ENCODE measurements at regions not wholly inside any gene's neighbourhood (a gene's known extent, or its start where the extent isn't known, plus 50 kb on each side); places are given as distances from the start of the nearest gene placed in this dataset.
A peak's percentile ranks its signal among the peaks of the same experiment; 100 is the strongest.
"Not testable (repeated sequence)": the region's sequence is repeated elsewhere in the genome, so short reads cannot be mapped to it uniquely, and the experiment has no call there.

DNA sequence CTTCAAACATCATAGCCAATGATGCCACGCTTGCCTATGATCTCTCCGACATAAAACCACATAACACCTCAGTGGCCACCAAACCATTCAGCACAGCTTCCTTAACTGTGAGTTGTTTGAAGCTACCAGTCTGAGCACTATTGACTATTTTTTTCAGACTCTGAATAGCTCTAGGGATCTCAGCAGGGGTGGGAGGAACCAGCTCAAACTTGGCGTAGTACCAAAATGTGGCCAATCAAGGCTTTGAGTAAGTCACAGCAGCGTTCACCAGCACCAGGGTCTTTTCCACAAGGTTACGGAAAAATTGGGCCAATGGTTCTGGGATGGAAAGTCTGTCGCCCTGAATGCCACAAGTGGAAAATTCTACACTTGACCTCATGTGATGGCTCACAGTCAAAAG lies 70.6 kb downstream of the SMPDL3A start:
- no peak for DNase-seq

DNA sequence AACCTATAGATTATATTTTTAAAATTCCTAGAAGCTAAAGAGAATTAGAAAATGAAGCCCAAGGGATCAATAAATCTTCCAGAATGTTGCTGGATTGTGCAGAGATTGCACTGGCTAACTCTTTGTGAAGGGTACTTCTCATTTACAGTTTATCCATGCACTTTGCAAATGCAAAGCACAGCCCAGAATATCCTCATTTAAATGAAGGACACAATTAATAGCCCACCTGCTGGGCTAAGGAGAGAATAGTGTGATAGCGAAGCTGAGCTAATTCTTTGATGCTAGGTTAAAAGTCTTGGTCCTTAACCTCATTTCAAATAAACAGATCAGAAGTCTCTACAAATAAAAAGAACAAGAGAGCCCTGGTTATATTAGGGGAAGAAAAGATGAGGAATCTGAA lies 72.5 kb downstream of the SMPDL3A start:
- no peak for DNase-seq

DNA sequence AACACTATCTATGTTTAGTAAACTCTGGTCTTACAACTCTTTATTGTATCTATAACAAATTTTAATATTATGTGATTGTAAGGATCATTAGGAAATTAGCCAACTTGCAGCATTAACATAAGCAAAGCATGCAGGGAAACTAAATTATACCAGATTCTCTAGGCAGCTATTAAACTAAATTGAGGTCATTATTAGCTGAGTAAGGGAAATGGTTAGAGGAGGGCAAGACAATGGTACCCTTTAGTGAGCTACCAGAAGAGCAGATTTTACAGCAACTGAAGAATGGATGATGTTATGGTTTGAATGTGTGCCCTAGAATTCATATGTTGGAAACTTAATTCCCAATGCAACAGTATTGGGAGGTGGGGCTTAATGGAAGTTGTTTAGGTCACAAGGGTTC lies 79.1 kb downstream of the SMPDL3A start:
- no peak for DNase-seq

DNA sequence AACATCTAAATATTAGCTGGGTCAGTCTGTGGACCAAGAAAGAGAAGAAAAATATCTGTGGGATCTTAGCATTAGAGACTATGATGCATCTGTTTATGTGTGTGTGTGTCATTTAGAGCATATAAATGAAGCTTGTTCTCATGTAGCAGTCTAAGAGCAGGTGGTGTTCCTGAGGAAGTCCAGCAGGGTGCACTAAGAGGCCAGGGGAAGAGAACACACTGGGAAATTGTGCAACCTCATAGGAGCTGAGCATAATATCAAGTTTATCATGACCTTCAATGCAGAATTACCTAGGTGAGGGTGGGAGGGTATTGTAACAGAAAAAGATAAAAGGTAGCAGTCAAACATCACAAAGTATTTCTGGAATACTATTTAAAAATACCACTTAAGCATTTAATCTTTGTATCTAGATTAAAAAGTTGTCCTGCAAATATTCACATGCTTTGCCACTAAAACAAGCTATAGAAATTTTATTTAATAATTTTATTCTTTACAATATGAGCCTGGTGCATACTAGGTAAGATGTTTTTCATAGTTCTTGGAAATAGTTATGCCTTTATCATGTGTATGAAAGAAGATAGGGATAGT lies 80.5 kb downstream of the SMPDL3A start:
- peak in 1 of 5 experiments; percentile 10 for DNase-seq

DNA sequence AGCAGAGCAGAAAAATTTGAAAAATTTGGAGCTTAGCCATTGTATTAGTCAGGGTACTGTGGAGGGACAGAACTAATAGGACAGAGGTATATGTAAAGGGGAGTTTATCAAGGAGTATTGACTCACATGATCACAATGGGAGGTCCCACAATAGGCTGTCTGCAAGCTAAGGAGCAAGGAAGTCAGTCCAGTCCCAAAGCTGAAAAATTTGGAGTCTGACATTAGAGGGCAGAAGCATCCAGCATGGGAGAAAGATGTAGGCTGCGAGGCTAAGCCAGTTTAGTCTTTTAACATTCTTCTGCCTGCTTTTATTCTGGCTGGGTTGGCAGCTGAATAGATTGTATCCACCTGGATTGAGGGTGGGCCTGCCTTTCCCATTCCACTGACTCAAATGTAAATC lies 82.0 kb downstream of the SMPDL3A start:
- DNase-seq: no peak

DNA sequence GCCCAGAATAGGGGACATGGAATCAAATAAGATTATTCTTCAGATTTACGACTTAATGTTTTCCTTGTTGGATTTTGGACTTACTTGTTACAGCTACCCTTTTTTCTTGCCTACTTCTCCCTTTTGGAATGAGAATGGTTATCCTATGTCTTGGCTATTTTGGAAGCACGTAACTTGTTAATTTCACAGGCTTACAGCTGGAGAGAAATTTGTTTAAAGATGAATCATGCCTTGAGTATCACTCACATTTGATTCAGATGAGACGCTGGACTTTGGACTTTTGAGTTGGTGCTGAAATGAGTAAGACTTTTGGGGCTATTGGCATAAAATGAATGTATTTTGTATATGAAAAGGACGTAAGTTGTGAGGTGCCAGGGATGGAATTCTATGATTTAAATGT lies 83.3 kb downstream of the SMPDL3A start:
- no peak for DNase-seq

DNA sequence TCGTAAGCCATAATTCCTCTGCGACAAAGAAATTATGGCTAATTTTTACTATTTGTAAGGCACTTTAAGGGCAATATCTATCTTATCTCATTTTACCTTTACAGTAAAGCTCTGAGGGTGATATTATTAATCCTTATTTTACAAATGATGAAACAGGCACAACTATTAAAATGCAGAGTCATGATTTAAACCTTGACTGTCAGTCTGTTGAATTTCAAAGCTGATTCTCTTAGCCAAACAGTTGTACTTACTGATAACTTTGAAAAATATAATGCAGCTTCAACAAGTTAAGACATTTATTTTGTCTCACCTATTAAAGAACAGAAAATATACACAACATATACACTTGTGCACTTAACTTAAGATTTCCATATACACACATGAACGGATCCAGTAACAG lies 88.2 kb downstream of the SMPDL3A start:
- no peak for DNase-seq

DNA sequence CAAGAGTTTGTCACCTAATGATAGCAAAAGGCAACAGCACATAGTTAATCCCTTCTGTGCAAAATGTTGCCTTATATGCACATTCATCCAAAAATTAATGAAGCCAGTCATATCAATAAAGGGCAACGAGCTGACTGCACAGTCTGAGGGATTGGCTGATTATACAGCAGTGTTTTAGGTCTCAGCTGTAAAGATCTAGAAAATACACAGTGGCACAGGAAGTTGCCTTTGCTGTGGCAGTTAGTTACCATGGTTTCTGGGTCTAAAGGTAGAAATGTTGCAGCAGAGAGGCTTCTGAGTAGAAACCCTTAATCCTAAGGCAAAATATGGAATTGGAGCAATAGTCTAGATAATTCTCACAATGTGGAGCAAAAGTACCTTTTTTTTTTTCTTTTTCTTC lies 89.7 kb downstream of the SMPDL3A start:
- peak in 1 of 5 experiments; percentile 3 for DNase-seq

DNA sequence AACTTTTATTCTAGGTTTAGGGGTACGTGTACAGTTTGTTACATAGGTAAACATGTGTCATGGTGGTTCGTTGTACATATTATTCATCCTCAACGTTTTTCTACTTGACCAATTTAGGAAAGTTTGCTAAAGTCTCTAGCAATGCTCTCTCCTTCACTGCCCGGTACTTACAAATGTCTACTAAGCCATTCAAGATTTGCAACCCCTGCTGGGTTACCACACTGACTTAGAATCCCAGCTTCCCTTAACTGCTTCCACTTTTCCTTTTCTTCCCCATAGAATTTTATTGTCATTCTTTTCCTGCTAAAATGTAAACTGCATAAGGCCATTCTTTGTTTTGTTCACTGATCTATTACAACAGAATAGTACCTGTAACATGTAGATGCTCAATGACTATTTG lies 97.4 kb downstream of the SMPDL3A start:
- DNase-seq: no peak

DNA sequence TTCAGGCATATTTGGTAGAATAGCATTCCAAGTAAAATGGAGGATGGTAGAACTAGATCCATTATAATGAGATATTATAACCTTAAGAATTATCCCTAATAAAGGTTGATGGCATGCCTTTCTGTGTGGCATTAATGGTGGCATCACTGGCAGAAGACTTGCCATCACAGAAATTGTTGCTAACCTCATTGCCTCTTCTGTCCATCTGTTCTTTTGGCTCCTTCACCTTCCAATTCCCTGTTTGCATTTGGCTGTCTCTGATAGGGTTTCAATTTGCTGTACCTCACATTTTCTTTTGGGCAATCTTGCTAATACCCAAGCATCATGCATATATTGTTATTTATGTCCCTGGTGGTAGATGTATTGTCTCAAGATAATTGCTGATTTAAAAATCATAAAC lies 98.9 kb downstream of the SMPDL3A start:
- no peak for DNase-seq

DNA sequence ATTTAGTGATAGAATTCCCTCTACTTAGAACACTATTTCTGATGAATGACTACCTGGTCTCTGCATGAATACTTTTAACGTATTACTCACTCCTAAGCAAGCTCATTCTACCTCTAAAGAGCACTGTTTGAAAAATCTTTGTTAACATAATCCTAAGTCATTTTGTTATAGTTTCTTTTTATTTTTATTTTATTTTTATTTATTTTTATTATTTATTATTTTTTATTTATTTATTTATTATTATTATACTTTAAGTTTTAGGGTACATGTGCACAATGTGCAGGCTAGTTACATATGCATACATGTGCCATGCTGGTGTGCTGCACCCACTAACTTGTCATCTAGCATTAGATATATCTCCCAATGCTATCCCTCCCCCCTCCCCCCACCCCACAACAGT lies 99.6 kb downstream of the SMPDL3A start:
- not testable (repeated sequence) for DNase-seq

DNA sequence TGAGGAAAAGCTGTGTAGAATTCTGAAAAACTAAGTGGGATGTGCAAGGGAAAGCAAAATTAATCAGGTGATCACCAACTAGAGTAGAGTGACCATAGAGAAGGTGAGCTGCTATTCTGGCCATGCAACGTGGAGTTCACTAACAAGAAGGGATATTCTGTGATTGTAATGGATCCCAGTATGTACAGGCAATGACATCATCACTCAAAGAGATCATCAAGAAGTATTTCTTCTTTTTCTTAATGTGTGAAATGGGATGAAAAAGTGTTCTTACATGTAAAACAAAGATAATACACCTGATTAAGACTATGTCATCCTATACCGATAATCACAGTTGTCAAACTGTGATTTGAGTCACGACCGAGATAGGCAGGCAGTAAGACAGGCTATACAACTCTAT lies 101.2 kb downstream of the SMPDL3A start:
- no peak for DNase-seq

DNA sequence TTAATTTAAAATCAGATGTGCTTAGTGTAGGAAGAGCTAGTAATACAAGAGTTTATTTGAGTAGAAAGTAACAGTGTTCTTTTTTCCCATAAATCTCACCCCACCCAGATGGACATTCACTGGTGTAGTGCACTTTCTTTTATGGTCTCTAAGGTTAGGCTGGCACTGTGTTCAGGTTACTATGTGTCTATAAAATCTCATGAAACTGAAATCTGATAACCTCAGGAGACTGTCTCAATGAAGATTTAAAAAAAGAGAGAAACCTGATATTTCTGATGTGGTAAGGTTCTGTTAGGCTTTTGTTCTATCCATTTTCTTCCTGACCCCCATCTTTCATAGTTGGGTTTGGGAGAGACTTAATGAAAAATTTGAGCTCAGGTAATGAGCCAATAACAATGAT lies 101.2 kb upstream of the CLVS2 start:
- DNase-seq: no peak

DNA sequence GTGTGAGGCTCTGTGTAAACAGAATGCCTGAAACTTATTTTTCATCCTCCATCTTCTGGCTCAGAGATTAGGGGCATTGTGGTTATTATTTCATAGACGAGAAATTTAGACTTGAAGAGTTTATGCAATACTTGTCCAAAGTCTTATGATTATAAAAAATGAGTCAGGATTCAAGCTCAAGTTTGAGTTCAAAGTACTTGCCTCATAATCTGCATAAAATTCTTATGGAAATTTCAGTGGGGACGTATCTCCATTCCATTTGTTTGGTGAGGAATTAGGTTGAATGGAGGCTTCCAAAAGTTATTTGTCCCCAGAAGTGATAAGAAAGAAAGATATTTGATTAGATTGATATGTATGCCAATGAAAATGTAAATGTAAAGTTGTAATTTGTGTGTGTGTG lies 93.7 kb upstream of the CLVS2 start:
- no peak for DNase-seq

DNA sequence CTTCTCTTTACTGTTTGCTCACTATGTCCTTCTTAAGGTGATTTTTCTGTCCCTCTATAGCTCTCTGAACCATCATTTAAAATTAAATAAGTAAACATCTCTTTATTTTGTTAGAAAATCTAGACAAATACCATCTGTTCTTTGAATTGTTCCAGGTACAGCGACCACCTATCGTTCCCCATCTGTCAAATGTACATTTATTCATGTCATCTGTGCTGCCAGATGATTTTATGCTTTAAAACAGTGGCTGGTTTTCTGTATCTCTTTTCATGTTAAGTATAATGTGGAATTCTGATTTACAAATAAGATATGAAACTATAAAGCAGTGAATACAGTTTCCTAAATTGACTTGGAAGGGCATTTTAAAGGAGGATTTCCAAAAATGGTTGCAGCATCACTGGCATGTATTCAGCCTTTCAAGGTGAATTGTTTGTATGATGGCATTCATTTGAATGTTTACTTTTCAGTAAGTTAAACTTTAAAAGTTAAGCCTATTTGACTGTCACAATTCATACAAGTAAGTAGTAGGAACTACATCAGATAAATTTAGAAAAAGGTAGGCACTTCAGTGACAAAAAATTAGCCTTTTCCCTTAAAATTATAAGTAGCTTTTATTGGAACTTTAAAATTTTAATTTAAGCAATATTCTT lies 92.6 kb upstream of the CLVS2 start:
- DNase-seq: no peak

DNA sequence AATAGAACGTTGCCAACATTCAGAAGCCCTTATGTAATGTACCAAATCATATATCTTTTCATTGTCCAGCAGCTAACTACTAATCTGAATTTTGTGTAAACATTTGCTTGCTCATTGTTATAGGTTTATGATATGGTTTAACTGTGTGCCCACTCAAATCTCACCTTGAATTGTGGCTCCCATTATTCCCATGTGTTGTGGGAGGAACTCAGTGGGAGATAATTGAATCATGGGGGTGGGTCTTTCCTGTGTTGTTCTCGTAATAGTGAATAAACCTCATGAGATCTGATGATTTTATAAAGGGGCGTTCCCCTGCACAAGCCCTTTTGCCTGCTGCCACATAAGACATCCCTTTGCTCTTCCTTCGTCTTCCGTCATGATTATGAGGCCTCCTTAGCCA lies 91.9 kb upstream of the CLVS2 start:
- DNase-seq: no peak

DNA sequence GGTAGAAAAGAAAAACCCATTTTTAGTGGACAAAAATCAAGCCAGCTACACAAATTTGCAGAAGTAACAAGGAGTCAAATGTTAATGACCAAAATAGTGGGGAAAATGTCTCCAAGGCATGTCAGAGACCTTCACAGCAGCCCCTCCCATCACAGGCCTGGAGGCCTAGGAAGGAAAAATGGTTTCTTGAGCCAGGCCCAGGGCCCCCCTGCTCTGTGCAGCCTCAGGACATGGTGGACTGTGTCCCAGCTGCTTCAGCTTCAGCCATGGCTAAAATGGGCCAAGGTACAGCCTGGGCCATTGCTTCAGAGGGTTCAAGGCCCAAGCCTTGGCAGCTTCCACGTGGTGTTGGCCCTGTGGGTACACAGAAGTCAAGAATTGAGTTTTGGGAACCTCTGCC lies 82.5 kb upstream of the CLVS2 start:
- no peak for DNase-seq

DNA sequence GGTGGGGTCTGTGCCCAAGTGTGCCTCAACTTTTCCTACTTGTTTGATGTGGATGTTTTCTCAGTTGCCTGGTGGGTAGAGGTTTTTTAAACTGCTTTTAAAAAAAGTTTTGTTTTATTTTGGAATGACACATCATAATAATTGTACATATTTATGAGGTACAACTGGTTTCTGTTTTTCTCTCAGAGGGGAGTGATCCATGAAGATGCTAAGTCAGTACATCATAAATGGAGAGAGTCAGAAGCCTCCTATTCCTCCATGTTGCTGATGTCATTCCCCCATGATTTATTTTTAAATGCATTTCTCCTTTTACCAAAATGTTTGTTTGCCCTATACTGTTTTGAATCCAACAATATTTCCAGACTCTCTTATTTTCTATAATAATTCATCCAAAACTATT lies 77.3 kb upstream of the CLVS2 start:
- no peak for DNase-seq

DNA sequence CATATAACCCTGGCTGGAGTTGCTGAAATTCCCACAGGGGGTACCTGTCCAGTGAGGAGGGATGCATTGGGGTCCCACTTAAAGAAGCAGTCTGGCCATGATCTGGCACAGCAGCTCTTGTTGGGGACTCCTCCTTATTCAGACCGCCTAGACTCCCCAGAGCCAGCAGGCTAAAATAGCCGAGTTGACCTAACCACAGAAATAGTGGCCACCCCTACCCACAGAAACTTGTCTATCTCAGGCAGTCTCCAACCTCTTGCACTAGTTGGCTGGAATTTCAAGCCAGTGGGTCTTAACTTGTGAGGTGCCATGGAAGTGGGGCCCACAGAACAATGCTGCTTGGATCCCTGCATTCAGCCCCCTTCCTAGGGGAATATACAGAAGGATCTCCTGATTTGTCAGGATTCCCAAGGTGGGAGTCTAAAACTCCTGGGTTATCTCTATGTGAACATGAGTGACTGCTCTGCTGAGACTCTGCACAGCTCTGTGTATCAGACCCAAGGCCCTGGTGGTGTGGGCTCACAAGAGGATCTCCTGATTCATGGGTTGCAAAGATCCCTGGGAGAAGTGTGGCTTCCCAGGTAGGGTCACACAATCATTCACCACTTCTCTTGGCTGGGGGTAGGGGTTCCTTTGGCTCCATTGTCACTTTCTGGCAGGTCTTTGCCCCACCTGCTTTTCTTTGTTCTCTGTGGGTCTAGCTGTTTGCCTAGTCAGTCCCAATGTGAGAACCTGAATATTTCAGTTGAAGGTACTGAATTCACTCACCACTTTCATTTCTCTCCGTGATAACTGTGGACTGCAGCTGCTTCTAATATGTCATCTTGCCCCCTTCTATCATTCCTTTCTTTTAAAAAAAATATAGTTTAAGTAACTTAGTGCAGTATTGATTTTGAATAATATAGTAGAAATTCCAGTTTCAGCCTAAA lies 65.5 kb upstream of the CLVS2 start:
- DNase-seq: peak in 1 of 5 experiments; percentile 9

DNA sequence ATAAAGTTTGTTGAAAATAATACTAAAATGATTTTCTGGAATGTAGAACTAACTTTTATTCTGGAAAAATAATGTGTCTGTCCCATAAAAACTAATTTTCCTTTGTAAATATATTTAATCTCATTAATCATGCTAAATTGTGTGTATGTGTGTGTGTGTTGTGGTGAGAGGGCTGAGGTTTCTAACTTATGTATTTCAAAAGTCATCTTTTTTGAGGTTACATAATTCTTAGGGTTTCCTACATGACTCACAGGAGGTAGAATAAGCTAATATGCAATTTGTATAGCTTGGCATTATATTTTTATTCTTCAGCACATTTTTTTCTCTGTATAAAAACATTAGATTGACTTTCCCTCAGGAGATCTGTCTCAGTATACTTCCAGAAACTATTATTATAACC lies 64.1 kb upstream of the CLVS2 start:
- DNase-seq: no peak

DNA sequence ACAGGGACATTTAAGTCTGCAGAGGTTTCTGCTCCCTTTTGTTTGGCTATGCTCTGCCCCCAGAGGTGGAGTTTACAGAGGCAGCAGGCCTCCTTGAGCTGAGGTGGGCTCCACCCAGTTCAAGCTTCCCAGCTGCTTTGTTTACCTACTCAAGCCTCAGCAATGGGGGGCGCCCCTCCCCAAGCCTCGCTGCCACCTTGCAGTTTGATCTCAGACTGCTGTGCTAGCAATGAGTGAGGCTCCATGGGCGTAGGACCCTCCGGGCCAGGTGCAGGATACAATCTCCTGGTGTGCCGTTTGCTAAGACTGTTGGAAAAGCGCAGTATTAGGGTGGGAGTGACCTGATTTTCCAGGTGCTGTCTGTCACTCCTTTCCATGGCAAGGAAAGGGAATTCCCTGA lies 51.1 kb upstream of the CLVS2 start:
- DNase-seq: not testable (repeated sequence)

All from T-helper 2 cell (primary cell).